HepG2 (cell line): ENCODE measurements at regions not wholly inside any gene's neighbourhood (a gene's known extent, or its start where the extent isn't known, plus 50 kb on each side); places are given as distances from the start of the nearest gene placed in this dataset.

Experiments used
- ATAC-seq: fragments of 200-7000 bp; cut with Tn5 transposase; 3 replicates; pipeline ENCODE4 v1.9.1; 2020; ENCODE audit warnings: mild to moderate bottlenecking, moderate library complexity
- BruUV-seq: library from RNA; stranded (reverse); fragments of 400-500 nt; replicated peaks from 2 replicates; lab custom pipeline; 2021; lab: Mats Ljungman, UMichigan
- CTCF ChIA-PET: fragments of 300-600 bp; formaldehyde crosslinking; extraction: SDS; loops from one replicate; lab custom pipeline; 2021; ENCODE audit warnings: low total read pairs, inconsistent platforms, low intra/inter-chr PET ratio; lab: Yijun Ruan, JAX
- POLR2A ChIA-PET: fragments of 350-600 bp; sonication (Branson Sonifier 250); formaldehyde crosslinking; loops from one replicate; lab custom pipeline; 2020; ENCODE audit warnings: antibody characterized with exemption, inconsistent platforms; lab: Yijun Ruan, JAX
- DNase-seq: peaks from one replicate; pipeline ENCODE4 v3.0.0-alpha.2; 2015; ENCODE audit warnings: low spot score
- FAIRE-seq: peaks from 3 replicates; lab custom pipeline; 2011; peaks lifted over from hg19 to GRCh38; lab: Jason Lieb, UNC
- H2AFZ ChIP-seq: one replicate; pipeline ENCODE4 v1.6.1; 2011; ENCODE audit warnings: low read length, inconsistent platforms
- H3K27ac ChIP-seq: fragments of 300-600 bp; 3 replicates; pipeline ENCODE4 v1.8.0; 2011; ENCODE audit warnings: mixed run types, mild to moderate bottlenecking, mixed read lengths, low read length, inconsistent platforms; ENCODE audit not compliant: insufficient read depth; ENCODE audit errors: extremely low read length
- H3K27me3 ChIP-seq, 2 experiments: fragments of 200-600 bp in 1 of 2; 2 replicates in 1 of 2; 3 replicates in 1 of 2; pipeline versions ENCODE4 v1.6.0 to v1.8.0; 2011; ENCODE audit warnings: low read length in 2 of 2, mild to moderate bottlenecking in 2 of 2, moderate library complexity in 2 of 2, inconsistent platforms in 1 of 2; ENCODE audit not compliant: insufficient read depth in 2 of 2, control insufficient read depth in 1 of 2
- H3K36me3 ChIP-seq, 2 experiments: fragments of 200-600 bp in 1 of 2; replicated peaks in 1 of 2; 2 replicates in 1 of 2; 3 replicates in 1 of 2; pipeline versions ENCODE4 v1.5.1 to v1.8.0; 2011; ENCODE audit warnings: low read length in 2 of 2, inconsistent platforms in 1 of 2; ENCODE audit not compliant: insufficient read depth in 2 of 2, control insufficient read depth in 1 of 2
- H3K4me1 ChIP-seq: 2 replicates; pipeline ENCODE4 v1.5.1; 2012; ENCODE audit warnings: low read length, inconsistent platforms; ENCODE audit not compliant: insufficient read depth
- H3K4me2 ChIP-seq: 2 replicates; pipeline ENCODE4 v1.6.0; 2011; ENCODE audit warnings: low read depth, low read length, inconsistent platforms
- H3K4me3 ChIP-seq, 3 experiments: fragments of 200-600 bp in 1 of 3; sonication (generic), shearing (Covaris generic) in 1 of 3; replicated peaks in 1 of 3; 2 replicates each; pipeline ENCODE4 v1.5.1; 2011 to 2016; ENCODE audit warnings: low read length in 3 of 3, inconsistent platforms in 2 of 3, low read depth in 2 of 3, mild to moderate bottlenecking in 2 of 3, control low read depth in 1 of 3, mixed read lengths in 1 of 3; ENCODE audit not compliant: insufficient read depth in 1 of 3
- H3K79me2 ChIP-seq: one replicate; pipeline ENCODE4 v1.6.1; 2011; ENCODE audit warnings: low read length, inconsistent platforms; ENCODE audit not compliant: insufficient read depth
- H3K9ac ChIP-seq: 2 replicates; pipeline ENCODE4 v1.6.0; 2011; ENCODE audit warnings: mild to moderate bottlenecking, low read depth, low read length, inconsistent platforms; ENCODE audit not compliant: insufficient read depth
- H3K9me3 ChIP-seq: 2 replicates; pipeline ENCODE4 v1.5.1; 2012; ENCODE audit warnings: mild to moderate bottlenecking, low read length
- H4K20me1 ChIP-seq: 2 replicates; pipeline ENCODE4 v1.6.0; 2011; ENCODE audit warnings: inconsistent platforms, mild to moderate bottlenecking, low read length, moderate library complexity; ENCODE audit not compliant: insufficient read depth
- ARNTL ChIP-seq: sonication (generic); formaldehyde crosslinking; IDR thresholded peaks from 2 replicates; pipeline ENCODE4 v1.4.0; 2020; ENCODE audit warnings: mild to moderate bottlenecking, missing genetic modification reagents
- ESRRA ChIP-seq: sonication (generic); formaldehyde crosslinking; IDR thresholded peaks from 2 replicates; pipeline ENCODE4 v1.5.1; 2020; ENCODE audit warnings: mild to moderate bottlenecking, low read depth, missing genetic modification reagents
- IKZF5 ChIP-seq: IDR thresholded peaks from 2 replicates; pipeline ENCODE4 v1.6.1; 2018; ENCODE audit warnings: missing genetic modification reagents, mild to moderate bottlenecking, missing compliant biosample characterization
- JUND ChIP-seq: sonication (generic); formaldehyde crosslinking; IDR thresholded peaks from 2 replicates; pipeline ENCODE4 v1.8.0; 2022; ENCODE audit warnings: mild to moderate bottlenecking, missing genetic modification reagents
- LBX2 ChIP-seq: sonication (generic); formaldehyde crosslinking; IDR thresholded peaks from 2 replicates; pipeline ENCODE4 v1.5.0; 2020; ENCODE audit warnings: missing genetic modification reagents, mild to moderate bottlenecking, borderline replicate concordance
- MAX ChIP-seq: IDR thresholded peaks from 2 replicates; pipeline ENCODE4 v1.6.1; 2012; ENCODE audit warnings: inconsistent platforms
- MED13 ChIP-seq: sonication (generic); formaldehyde crosslinking; IDR thresholded peaks from 2 replicates; pipeline ENCODE4 v1.5.0; 2020; ENCODE audit warnings: missing genetic modification reagents
- NFYC ChIP-seq: IDR thresholded peaks from 2 replicates; pipeline ENCODE4 v1.6.1; 2016; ENCODE audit warnings: missing genetic modification reagents, missing compliant biosample characterization
- PAXIP1 ChIP-seq: sonication (generic); formaldehyde crosslinking; conservative IDR thresholded peaks from 2 replicates; pipeline ENCODE4 v1.4.0; 2020; ENCODE audit warnings: mild to moderate bottlenecking, missing genetic modification reagents, moderate library complexity
- POLR2AphosphoS2 ChIP-seq: IDR thresholded peaks from 2 replicates; pipeline ENCODE4 v1.6.1; 2011; ENCODE audit warnings: low read depth, low read length, improper control_type of control experiment
- SIX4 ChIP-seq: sonication (generic); formaldehyde crosslinking; IDR thresholded peaks from 2 replicates; pipeline ENCODE4 v1.4.0; 2020; ENCODE audit warnings: missing genetic modification reagents
- SP5 ChIP-seq: IDR thresholded peaks from 2 replicates; pipeline ENCODE4 v1.6.1; 2016; ENCODE audit warnings: low read depth, borderline replicate concordance
- ZBTB26 ChIP-seq: IDR thresholded peaks from 2 replicates; pipeline ENCODE4 v1.6.1; 2016; ENCODE audit warnings: missing compliant biosample characterization, missing genetic modification reagents, borderline replicate concordance
- ZNF232 ChIP-seq: sonication (generic); formaldehyde crosslinking; IDR thresholded peaks from 2 replicates; pipeline ENCODE4 v1.4.0; 2020; ENCODE audit warnings: missing genetic modification reagents, borderline replicate concordance
- ZNF383 ChIP-seq: sonication (generic); formaldehyde crosslinking; IDR thresholded peaks from 2 replicates; pipeline ENCODE4 v1.4.0; 2020; ENCODE audit warnings: missing genetic modification reagents, mild to moderate bottlenecking, borderline replicate concordance
- ZNF432 ChIP-seq: sonication (generic); formaldehyde crosslinking; IDR thresholded peaks from 2 replicates; pipeline ENCODE4 v1.5.0; 2020; ENCODE audit warnings: missing genetic modification reagents, mild to moderate bottlenecking, borderline replicate concordance
- ZNF562 ChIP-seq: sonication (generic); formaldehyde crosslinking; IDR thresholded peaks from 2 replicates; pipeline ENCODE4 v1.8.0; 2022; ENCODE audit warnings: missing genetic modification reagents, borderline replicate concordance
- WGBS: methylation state at CpG from one replicate; pipeline ENCODE4 v1.1.6; 2017; ENCODE audit warnings: low lambda C conversion rate; 5-methylcytosine and 5-hydroxymethylcytosine counted together
- in situ Hi-C: cut with HindIII; loops from 2 replicates; pipeline ENCODE4 v1.10.0; 2017; ENCODE audit warnings: low pct_unique_long_range_greater_than_20kb; ENCODE audit not compliant: extremely low pct_ligation_motif_present
- intact Hi-C: fragments of 100-400 bp; cut with micrococcal nuclease; formaldehyde crosslinking; loops from one replicate; pipeline ENCODE4 v1.10.0; 2022; ENCODE audit not compliant: unreplicated experiment

GRCh38 chr18:76052227-76052595, 442.8 kb downstream of the ZNF516 start:
- no peak overlapping the region for H3K4me3 ChIP-seq
- no peaks in the 10 kb centered on the region for H3K79me2 ChIP-seq
- no peaks in the 10 kb centered on the region for H3K9me3 ChIP-seq
- WGBS: 27% methylated on average over 9 of the region's 9 CpGs
- TF ChIP-seq PAXIP1 (CRISPR knock-in tag) (no peak), POLR2AphosphoS2 (no peak), SP5 (CRISPR knock-in tag) (no peak), IKZF5 (CRISPR knock-in tag) (no peak), ZBTB26 (CRISPR knock-in tag) (no peak), MAX (no peak), LBX2 (no peak), ZNF432 (CRISPR knock-in tag) (no peak), MED13 (CRISPR knock-in tag) (no peak), ARNTL (no peak), ZNF232 (CRISPR knock-in tag) (no peak), JUND (no peak), NFYC (no peak), ZNF562 (CRISPR knock-in tag) (no peak), ZNF383 (CRISPR knock-in tag) (no peak), SIX4 (CRISPR knock-in tag) (no peak), ESRRA (CRISPR knock-in tag) (no peak)
- TF ChIP-seq, all 625 proteins: peak for 0
- Histone ChIP-seq H3K27ac (no peak overlapping the region), H2AFZ (no peak overlapping the region), H3K36me3 (no peaks in the 10 kb centered on the region), H3K4me2 (no peak overlapping the region), H3K27me3 (peaks cover 0 to 15% of the 10 kb centered on the region in 2 experiments; a peak in 1 of 5 replicates), H3K4me1 (no peaks in the 10 kb centered on the region), H4K20me1 (no peaks in the 10 kb centered on the region), H3K9ac (no peak overlapping the region)
- in situ Hi-C loops: no loop called here
- ChIA-PET POLR2A (no interaction called here), CTCF (no interaction called here)
- no TSS peak for BruUV-seq
- ATAC-seq: no peak
- no peak for DNase-seq
- intact Hi-C loops: no loop called here
- FAIRE-seq: no peak
